ENCODE measurements at regions not wholly inside any gene's neighbourhood (a gene's known extent, or its start where the extent isn't known, plus 50 kb on each side); places are given as distances from the start of the nearest gene placed in this dataset.
"Not testable (repeated sequence)": the region's sequence is repeated elsewhere in the genome, so short reads cannot be mapped to it uniquely, and the experiment has no call there.

DNA sequence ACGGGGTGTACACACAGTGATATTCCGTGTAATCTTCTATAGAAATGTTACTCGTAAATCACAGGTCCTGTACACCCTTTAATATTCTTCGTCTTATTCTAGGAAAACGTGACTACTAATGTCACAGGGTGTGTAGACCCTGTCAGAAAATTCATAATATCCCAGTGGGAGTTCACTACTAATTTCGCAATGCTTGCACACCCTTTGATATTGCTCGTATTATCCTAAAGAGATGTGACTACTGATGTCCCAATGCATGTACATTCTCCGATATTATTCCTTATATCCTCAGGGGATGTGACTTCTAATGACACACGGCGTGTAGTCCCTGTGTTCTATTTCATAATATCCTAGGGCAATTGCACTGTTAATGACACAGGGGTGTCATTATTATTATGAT, 132.7 kb downstream of the ADRA2C start:
- ATAC-seq; DNase-seq; intact Hi-C loops (cut with DNase I, micrococcal nuclease): not testable (repeated sequence)

DNA sequence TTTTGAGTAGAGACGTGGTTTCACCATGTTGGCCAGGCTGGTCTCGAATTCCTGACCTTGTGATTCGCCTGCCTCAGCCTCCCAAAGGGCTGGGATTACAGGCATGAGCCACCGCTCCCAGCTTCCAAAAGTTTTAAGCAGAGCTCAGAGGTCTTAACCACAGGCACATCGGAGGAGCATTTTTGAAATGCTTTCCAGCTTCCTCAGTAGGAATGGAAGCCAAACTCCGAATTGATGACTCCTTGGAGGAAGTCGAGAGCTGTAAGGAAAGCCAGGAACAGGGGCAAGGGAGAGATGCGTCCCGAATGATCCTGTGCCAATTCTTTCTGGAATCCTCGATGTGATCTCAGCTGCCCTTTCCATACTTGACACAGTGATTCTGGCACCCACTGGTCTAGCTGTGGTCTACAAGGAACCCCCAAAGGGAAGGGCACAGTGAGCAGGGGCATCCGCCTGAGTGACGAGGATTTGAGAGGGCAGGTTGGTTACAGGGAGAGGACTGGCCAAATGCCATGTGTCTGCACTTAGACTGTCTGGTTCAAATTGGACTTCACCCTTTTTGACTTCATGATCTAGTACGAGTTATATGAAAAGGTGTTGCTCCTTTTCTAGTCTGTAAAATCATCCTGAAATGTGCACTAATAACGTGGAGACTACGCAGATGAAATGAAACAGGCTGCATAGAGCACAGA, 138.2 kb downstream of the ADRA2C start:
- intact Hi-C loops (cut with DNase I, micrococcal nuclease); ATAC-seq; DNase-seq: not testable (repeated sequence)

DNA sequence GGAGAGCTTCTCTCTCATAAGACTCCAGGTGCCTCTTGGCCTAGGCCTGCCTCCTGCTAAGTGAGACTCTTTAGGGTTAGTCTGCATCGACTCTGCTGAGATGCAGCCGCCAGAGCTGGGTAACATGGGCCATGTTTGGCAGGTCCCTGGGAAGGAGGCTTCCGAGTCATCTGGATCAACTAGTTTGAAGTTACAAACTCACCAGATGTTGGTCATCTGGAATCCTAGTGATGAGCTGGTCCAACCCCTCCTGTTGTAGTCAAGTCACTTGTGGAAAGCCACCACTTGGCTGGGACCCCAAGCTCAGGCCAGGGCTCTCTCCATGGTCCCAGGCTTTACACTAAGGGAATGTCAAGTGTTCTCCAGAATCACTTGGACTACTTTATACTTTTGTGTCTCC, 143.4 kb downstream of the ADRA2C start:
- DNase-seq; ATAC-seq; intact Hi-C loops (cut with DNase I, micrococcal nuclease): not testable (repeated sequence)

DNA sequence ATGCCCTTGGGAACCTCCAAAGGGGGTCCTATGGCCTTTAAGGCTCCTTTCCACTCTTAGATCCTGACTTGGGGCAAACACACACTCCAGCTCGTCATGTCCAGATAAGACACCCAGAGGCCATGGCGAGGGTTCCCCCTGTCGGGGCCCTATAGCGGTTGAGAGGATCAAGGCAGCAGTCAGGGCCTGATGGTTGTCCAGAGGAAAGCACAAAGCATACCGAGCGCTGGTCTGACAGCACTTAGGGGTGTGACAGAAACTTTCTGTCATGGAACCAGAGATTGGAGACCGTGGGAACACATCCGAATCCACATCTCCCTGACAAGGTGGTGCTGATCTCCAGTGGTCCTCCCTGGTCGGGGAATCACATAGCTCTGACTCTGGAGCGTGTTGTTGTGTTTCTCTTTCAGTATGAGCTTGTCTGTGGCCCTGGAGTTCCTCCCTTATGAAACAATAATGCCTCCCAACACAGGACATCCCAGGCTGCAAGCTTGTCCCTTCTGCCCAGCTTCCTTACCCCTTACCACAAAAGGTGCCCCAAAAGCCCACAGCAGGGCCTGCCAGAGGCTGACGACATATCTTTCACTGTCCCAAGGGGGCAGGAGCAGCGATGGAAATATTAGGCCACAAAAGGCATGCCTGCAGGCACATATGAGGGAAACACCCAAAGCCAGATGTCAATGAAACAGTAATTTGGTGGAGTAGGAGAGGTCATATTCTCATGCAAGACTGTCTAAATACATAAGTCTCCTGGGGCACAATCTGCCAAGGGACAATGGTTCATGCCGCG, 144.2 kb downstream of the ADRA2C start:
- DNase-seq; intact Hi-C loops (cut with DNase I, micrococcal nuclease); ATAC-seq: not testable (repeated sequence)

DNA sequence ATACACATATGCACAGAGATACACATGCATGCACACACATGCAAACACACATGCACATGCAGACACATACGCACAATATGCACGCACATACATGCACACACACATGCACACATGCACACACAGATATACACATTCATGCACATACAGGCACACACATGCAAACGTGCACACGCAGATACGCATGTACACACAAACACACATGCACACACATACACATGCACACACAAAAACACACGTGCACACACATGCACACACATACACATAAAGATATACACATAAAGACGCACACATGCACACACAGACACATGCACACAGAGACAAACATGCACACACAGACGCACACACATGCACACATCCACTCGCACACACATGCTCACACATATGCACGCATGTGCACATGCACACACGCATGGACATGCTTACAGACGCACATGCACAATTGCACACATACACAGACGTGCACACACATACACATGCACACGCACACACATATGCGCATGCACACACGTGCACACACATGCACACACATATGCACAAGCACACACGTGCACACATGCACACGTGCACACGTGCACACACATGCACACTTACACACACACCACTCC, 145.2 kb downstream of the ADRA2C start:
- no peak for DNase-seq
- no peak for ATAC-seq
- intact Hi-C loops (cut with DNase I, micrococcal nuclease): no loop called here

DNA sequence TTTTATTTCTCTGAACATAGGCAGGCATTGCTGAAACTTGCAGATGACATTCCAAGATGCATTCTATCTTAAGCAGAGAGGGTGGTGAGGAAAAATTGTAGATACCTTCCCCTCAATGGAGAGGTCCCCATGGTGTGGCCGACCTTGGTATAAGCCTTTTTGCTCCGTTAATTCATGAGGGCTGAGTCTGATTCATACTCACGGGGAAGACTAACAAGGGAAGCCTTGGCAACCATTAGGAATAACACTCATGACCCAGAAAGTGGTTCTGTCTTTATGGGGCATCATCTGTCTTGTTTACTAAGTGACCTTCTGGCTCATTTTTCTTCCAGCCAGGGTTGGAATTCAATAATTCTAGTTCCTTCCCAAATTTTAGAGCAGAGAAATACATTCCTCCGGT, 148.3 kb downstream of the ADRA2C start:
- not testable (repeated sequence) for ATAC-seq

DNA sequence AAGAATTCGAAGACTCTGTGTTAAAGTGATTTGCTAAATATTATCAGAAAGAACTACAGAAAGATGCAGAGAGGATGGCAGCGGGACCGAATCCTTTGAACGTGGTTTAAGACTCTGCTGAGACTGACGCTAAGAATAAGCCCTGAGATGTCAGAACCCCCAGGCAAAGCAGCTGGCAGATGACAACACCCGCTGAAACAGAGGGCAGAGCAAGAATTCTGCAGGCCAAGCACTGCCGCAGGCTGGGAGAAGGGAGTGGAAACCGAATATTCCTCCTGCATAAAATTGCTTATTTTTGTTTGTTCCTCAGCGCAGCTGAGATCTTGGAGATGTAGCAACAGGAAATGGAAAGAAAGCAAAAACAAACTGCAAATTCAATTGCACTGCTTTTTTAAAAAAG, 153.3 kb downstream of the ADRA2C start:
- ATAC-seq; intact Hi-C loops (cut with DNase I, micrococcal nuclease); DNase-seq: not testable (repeated sequence)

More for the DNA sequence above, 148.3 kb downstream of the ADRA2C start:
- intact Hi-C loops (cut with DNase I, micrococcal nuclease); DNase-seq: not testable (repeated sequence)

DNA sequence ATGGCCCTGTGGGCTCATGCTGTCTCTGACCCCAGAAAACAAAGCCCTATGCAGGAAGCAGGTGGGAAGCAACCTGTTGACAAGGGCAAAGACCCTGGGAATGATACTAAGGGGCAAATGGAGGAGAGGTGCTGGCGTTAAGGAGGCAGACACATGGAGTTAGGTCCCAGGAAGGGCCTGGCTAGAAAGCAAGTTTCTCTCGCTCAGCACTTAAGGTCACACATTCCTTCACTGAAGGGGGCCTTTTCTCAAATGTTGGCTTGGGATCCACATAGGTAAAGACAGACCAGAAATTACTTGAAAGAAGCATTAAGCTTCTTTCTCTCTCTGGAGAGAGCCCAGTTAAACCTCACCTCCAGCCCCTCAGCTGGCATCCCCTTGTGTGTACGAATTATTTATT, 155.7 kb downstream of the ADRA2C start:
- intact Hi-C loops (cut with DNase I, micrococcal nuclease); DNase-seq; ATAC-seq: not testable (repeated sequence)

DNA sequence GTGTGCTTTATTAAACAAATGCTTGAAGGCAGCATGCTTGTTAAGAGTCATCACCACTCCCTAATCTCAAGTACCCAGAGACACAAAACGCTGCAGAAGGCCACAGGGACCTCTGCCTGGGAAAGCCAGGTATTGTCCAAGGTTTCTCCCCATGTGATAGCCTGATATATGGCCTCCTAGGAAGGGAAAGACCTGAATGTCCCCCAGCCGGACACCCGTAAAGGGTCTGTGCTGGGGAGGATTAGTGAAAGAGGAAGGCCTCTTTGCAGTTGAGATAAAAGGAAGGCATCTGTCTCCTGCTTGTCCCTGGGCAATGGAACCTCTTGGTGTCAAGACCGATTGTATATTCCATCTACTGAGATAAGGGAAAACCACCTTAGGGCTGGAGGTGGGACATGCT, 159.7 kb downstream of the ADRA2C start:
- DNase-seq; ATAC-seq; intact Hi-C loops (cut with DNase I, micrococcal nuclease): not testable (repeated sequence)

DNA sequence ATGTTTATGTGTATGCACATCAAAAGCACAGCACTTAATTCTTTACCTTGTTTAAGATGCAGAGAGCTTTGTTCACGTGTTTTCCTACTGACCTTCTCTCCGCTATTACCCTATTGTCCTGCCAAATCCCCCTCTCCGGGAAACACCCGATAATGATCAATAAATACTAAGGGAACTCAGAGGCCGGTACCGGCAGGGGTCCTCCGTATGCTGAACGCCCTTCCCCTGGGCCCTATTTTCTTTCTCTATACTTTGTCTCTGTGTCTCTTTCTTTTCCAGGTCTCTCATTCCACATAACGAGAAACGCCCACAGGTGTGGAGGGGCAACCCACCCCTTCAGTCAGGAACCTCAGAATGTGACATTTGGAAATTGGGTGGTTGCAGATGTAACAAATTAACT, 160.1 kb downstream of the ADRA2C start:
- ATAC-seq; intact Hi-C loops (cut with DNase I, micrococcal nuclease); DNase-seq: not testable (repeated sequence)

DNA sequence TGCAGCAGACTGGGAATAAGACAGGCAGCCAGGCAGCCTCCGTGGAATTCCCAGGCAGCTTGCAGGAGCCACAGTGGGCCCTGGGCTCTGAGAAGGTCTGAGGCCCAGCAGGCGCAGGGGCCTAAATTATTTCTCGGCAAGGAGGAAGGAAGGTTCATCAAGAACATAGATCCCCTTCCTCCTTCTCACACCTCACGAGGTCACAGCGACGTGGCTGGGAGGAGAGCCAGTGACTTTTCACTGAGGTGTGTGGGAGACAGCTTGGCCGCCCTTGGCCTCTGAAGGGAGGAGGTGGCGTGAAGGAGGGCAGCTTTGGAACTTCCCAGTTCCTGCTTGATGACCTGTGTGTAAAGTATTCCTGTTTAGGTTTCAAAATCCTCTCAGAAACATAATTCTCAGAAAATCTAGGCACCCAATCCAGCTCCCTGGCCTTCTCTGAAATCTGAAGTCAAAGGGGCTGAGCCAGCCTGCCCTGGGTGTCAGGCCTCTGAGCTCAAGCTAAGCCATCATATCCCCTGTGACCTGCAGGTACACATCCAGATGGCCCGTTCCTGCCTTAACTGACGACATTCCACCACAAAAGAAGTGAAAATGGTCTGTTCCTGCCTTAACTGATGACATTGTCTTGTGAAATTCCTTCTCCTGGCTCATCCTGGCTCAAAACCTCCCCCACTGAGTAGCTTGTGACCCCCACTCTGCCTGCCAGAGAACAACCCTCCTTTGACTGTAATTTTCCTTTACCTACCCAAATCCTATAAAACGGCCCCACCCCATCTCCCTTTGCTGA, 161.0 kb downstream of the ADRA2C start:
- ATAC-seq; intact Hi-C loops (cut with DNase I, micrococcal nuclease): not testable (repeated sequence)

DNA sequence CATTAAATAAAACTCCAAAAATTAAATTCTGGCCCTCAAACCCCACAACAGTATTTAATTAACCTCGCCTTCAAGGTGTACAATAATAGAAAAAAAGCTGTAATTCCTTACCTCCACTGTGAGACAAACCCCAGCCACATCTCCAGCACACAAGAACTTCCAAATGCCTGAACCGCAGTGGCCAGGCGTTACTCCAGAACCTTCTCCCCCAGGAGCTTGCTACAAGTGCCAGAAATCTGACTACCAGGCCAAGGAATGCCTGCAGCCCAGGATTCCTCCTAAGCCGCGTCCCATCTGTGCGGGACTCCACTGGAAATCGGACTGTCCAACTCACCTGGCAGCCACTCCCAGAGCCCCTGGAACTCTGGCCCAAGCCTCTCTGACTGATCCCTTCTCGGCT, 163.2 kb downstream of the ADRA2C start:
- intact Hi-C loops (cut with DNase I, micrococcal nuclease); ATAC-seq; DNase-seq: not testable (repeated sequence)

More for the DNA sequence above, 161.0 kb downstream of the ADRA2C start:
- DNase-seq: not testable (repeated sequence)

DNA sequence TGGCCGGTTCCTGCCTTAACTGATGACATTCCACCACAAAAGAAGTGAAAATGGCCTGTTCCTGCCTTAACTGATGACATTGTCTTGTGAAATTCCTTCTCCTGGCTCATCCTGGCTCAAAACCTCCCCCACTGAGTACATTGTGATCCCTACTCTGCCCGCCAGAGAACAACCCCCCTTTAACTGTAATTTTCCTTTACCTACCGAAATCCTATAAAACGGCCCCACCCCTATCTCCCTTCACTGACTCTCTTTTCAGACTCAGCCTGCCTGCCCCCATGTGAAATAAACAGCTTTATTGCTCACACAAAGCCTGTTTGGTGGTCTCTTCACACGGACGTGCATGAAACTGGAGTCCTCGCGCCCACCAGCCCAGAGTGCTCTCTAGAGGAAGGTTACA, 166.5 kb downstream of the ADRA2C start:
- ATAC-seq; DNase-seq; intact Hi-C loops (cut with DNase I, micrococcal nuclease): not testable (repeated sequence)

DNA sequence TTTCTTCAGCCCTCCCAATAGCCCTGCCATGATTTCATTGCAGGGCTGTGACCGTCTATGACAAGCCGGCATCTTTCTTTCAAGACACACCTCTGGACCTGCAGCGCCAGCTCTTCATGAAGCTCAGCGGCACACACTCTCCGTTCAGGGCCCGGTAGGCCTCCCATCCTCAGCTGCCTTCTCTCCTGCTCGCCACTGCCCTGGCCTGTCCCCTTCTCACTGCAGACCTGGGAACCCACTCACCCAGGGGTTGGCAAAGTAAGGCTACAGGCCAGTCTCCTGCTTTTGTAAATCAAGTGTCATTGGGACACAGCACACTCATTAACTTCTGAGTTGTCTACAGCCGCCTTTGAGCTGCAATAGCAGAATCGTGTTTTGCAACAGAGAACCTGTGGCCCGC, 169.2 kb downstream of the ADRA2C start:
- DNase-seq; intact Hi-C loops (cut with DNase I, micrococcal nuclease); ATAC-seq: not testable (repeated sequence)

DNA sequence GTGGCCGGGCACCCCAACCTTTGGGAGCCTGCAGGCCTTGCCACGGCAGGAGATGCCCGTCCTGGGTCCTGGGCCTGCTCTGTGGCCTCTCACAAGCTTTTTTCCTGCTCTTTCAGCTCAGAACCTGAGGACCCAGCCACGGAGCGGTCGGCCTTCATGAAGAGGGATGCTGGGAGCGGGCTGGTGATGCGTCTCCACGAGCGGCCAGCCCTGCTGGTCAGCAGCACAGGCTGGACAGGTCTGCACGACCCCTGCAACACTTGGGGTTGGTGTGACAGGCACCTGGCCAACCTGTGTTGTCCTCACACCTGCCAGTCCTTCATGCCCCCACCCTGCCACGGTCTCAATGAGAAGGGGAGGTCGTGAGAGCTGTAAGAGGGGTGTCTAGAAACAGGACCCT, 170.0 kb downstream of the ADRA2C start:
- ATAC-seq: no peak
- intact Hi-C loops (cut with DNase I, micrococcal nuclease): no loop called here
- no peak for DNase-seq

DNA sequence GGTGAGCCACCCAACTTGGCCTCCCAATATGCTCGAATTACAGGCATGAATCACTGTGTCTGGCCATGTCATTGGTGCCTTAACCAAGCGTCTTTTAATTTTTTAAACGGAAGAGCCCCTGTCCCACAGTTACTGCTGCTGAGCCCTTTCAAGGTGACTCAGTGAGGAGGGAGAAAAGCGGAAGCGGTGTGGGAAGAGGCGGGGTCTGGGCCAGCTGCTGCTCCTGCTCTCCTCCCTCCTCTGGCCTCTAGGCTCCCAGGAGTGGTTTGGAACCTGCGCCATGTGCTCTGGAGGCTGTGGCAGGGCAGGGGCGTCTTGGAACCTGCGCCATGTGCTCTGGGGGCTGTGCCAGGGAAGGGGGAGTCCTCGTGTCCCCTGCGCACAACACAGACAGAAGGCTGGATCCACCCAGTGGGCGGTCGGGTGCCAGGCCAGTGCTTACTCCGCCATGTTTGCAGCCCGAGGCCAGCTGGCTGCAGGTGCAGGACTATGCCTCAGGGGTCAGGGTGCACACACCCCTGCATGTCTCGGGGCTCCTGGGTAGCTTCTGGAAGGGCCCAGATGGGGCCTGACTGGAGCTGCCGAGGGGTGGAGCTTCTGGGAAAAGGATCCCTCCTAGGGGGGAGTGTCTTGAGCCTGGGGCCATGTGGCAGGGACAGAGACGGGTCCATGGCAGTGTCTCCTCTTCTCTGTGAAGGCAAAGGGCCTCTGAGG, 171.8 kb downstream of the ADRA2C start:
- intact Hi-C loops (cut with DNase I, micrococcal nuclease); ATAC-seq; DNase-seq: not testable (repeated sequence)

DNA sequence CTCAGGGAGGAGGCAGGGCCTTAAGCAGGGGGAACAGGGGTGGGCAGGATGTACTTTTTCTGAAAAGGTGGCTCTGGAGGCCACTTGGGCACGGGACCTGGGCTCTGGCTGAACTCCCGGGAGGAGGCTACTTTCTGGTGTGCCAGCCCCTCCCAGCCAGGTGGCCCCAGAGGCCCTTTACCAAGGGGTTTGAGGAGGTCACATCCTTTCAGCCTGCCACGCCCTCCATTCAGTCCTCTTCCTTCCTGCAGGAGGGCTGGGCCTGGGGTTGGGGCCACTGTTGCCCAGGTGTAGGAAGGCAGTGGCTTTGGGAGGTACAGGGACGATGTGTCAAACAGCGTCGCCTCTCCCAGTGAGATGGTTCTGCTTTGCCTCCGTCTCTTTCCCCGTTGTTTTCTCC, 172.5 kb downstream of the ADRA2C start:
- intact Hi-C loops (cut with DNase I, micrococcal nuclease); ATAC-seq: not testable (repeated sequence)
- DNase-seq: peak in 1 of 2 donors; percentile 58

Measured in left colon (tissue), 2 donors.